HEK293T (cell line): ENCODE measurements at regions not wholly inside any gene's neighbourhood (a gene's known extent, or its start where the extent isn't known, plus 50 kb on each side); places are given as distances from the start of the nearest gene placed in this dataset.

Source experiments
- CTCF ChIA-PET: fragments of 350-600 bp; formaldehyde crosslinking; extraction: SDS; loops from one replicate; lab custom pipeline; 2021; ENCODE audit warnings: antibody characterized with exemption, inconsistent platforms; lab: Yijun Ruan, JAX
- POLR2A ChIA-PET: fragments of 350-600 bp; formaldehyde crosslinking; extraction: SDS; loops from one replicate; lab custom pipeline; 2020; ENCODE audit warnings: antibody characterized with exemption, inconsistent platforms; lab: Yijun Ruan, JAX
- DNase-seq: peaks from one replicate; pipeline ENCODE4 v3.0.0; 2012; ENCODE audit warnings: mixed read lengths; ENCODE audit errors: extremely low spot score
- ARNT ChIP-seq: fragments of 450-650 bp; IDR thresholded peaks from 2 replicates; pipeline ENCODE4 v1.6.1; 2017; ENCODE audit warnings: mild to moderate bottlenecking
- BHLHE40 ChIP-seq: fragments of 450-650 bp; IDR thresholded peaks from 2 replicates; pipeline ENCODE4 v1.6.1; 2016; ENCODE audit warnings: mild to moderate bottlenecking, moderate library complexity, borderline replicate concordance
- CTBP1 ChIP-seq: fragments of 450-650 bp; IDR thresholded peaks from 2 replicates; pipeline ENCODE4 v1.6.1; 2016; ENCODE audit warnings: borderline replicate concordance
- ELF4 ChIP-seq: fragments of 450-650 bp; IDR thresholded peaks from 2 replicates; pipeline ENCODE4 v1.6.1; 2017; ENCODE audit warnings: antibody characterized with exemption
- FOXA1 ChIP-seq: fragments of 450-650 bp; IDR thresholded peaks from 2 replicates; pipeline ENCODE4 v1.6.1; 2016; ENCODE audit warnings: mild to moderate bottlenecking
- FOXK2 ChIP-seq: fragments of 450-650 bp; IDR thresholded peaks from 2 replicates; pipeline ENCODE4 v1.6.1; 2016; ENCODE audit warnings: mild to moderate bottlenecking
- FOXM1 ChIP-seq: fragments of 450-650 bp; IDR thresholded peaks from 2 replicates; pipeline ENCODE4 v1.6.1; 2017; ENCODE audit warnings: mild to moderate bottlenecking, borderline replicate concordance
- HDGF ChIP-seq: fragments of 450-650 bp; IDR thresholded peaks from 2 replicates; pipeline ENCODE4 v1.6.1; 2017; ENCODE audit warnings: antibody characterized with exemption, borderline replicate concordance
- L3MBTL2 ChIP-seq: fragments of 450-650 bp; conservative IDR thresholded peaks from 2 replicates; pipeline ENCODE4 v1.6.1; 2016; ENCODE audit warnings: mild to moderate bottlenecking
- LEF1 ChIP-seq: fragments of 450-650 bp; IDR thresholded peaks from 2 replicates; pipeline ENCODE4 v1.6.1; 2017; ENCODE audit warnings: mild to moderate bottlenecking, borderline replicate concordance
- NFRKB ChIP-seq: fragments of 450-650 bp; IDR thresholded peaks from 2 replicates; pipeline ENCODE4 v1.6.1; 2016; ENCODE audit warnings: mild to moderate bottlenecking, moderate library complexity
- SP1 ChIP-seq: fragments of 450-650 bp; IDR thresholded peaks from 2 replicates; pipeline ENCODE4 v1.6.1; 2017
- SUZ12 ChIP-seq: fragments of 450-650 bp; IDR thresholded peaks from 2 replicates; pipeline ENCODE4 v1.6.1; 2016; ENCODE audit warnings: mild to moderate bottlenecking
- TARDBP ChIP-seq: fragments of 450-650 bp; IDR thresholded peaks from 2 replicates; pipeline ENCODE4 v1.6.1; 2016
- ZNF384 ChIP-seq: fragments of 450-650 bp; IDR thresholded peaks from 2 replicates; pipeline ENCODE4 v1.6.1; 2016
- TF ChIP-seq, protein P1 (sequence below): fragments of 450-650 bp; IDR thresholded peaks from 2 replicates; pipeline ENCODE4 v1.6.1; 2016

DNA sequence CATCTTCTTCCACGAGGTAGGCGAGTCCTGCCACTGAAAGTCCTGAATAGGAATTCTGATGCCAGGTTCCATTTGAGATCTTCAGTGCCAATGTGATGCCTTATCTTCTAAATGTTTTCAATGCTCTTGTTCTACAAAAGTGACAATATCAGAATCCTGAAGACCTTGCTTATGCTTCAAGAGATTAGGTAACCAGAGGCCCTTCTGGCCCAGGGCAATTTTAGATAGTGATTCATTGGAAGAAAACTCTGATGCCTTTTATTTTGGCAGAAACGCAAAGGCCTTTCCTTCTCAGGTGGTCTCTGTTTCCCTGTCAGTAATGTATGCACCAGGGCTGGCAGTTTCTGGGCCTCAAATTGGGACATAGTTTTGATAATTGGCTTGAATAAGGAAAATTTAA is 144.8 kb downstream of the CEP135 start:
- no peak for DNase-seq
- ChIA-PET POLR2A (no interaction called here), CTCF (no interaction called here)
- no peak for TF ChIP-seq BHLHE40
- TF ChIP-seq ZNF384: no peak
- TF ChIP-seq TARDBP: no peak
- TF ChIP-seq, protein P1, sequence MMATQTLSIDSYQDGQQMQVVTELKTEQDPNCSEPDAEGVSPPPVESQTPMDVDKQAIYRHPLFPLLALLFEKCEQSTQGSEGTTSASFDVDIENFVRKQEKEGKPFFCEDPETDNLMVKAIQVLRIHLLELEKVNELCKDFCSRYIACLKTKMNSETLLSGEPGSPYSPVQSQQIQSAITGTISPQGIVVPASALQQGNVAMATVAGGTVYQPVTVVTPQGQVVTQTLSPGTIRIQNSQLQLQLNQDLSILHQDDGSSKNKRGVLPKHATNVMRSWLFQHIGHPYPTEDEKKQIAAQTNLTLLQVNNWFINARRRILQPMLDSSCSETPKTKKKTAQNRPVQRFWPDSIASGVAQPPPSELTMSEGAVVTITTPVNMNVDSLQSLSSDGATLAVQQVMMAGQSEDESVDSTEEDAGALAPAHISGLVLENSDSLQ: no peak
- TF ChIP-seq LEF1: no peak
- TF ChIP-seq FOXK2: no peak
- no peak for TF ChIP-seq NFRKB
- no peak for TF ChIP-seq ELF4
- TF ChIP-seq FOXM1: no peak
- TF ChIP-seq FOXA1: no peak

DNA sequence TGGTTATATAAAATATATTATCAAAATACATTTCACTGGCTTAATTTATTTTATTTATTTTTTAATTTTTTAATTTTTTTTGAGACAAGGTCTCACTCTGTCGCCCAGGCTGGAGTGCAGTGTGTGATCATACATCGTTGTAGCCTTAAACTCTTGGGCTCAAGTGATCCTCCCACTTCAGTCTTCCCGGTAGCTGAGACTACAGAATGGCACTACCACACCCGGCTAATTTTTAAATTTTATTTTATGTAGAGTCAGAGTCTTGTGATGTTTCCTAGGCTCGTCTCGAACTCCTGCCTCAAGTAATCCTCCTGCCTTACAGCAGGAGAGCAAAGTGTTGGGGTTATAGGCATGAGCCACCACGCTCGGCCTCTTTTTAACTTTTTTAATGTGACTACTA is 143.8 kb downstream of the CEP135 start:
- POLR2A ChIA-PET: no interaction called here
- CTCF ChIA-PET: no interaction called here
- TF ChIP-seq SP1 (no peak), FOXM1 (no peak), SUZ12 (no peak), TARDBP (no peak), NFRKB (no peak), FOXA1 (no peak), L3MBTL2 (no peak), HDGF (no peak), ZNF384 (no peak)
- no peak for DNase-seq

DNA sequence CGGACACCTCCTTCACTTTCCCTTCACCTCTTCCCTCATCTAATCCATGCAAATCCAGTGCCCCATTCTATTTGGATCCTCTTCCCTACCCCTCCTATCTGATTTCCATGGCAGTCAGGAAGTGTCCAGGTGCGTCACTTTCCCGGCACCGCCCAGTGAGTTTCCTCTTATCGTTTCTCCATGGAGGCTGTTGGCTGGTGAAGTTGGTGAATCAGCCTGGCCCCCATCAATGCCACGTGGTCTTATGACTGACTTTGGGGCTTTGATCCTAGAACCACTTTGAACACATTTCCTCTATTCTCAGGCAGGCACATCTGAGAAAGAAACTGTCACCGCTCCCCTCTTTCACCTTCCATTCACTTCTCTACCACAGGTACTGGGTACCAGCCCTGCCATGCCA is 137.8 kb downstream of the CEP135 start:
- POLR2A ChIA-PET: no interaction called here
- CTCF ChIA-PET: no interaction called here
- TF ChIP-seq FOXM1 (no peak), ELF4 (no peak), ZNF384 (no peak), TARDBP (no peak), FOXA1 (no peak), NFRKB (no peak), SUZ12 (no peak), CTBP1 (no peak), HDGF (no peak), L3MBTL2 (no peak), SP1 (no peak), BHLHE40 (no peak), FOXK2 (no peak), LEF1 (no peak), ARNT (no peak)
- TF ChIP-seq, protein P1: no peak
- no peak for DNase-seq

DNA sequence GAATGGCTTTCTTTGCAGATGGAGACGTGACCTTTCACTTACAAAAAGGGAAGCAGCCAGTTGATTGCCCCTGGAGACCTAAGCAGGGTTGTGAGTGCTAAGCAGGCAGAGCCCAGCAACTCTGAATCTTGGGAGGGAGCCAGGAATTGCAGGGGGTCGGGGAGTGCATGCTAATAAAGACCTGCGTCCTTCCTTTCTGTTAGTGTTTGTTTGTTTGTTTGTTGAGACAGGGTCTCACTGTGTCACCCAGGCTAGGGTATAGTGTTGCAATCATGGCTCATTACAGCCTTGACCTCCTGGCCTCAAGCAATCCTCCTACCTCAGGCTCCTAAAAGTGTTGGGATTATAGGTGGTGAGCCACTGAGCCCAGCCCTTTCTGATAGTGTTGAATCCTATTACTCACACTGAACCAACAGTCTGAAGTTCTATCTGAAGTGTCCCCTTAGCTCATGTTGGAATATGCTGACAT is 137.4 kb downstream of the CEP135 start:
- no peak for TF ChIP-seq FOXM1
- no peak for TF ChIP-seq SUZ12
- TF ChIP-seq FOXA1: no peak
- TF ChIP-seq CTBP1: no peak
- TF ChIP-seq TARDBP: no peak
- TF ChIP-seq, protein P1: no peak
- no peak for TF ChIP-seq ZNF384
- TF ChIP-seq ARNT: no peak
- TF ChIP-seq L3MBTL2: no peak
- no peak for TF ChIP-seq ELF4
- TF ChIP-seq HDGF: no peak
- no peak for TF ChIP-seq NFRKB
- no peak for TF ChIP-seq LEF1
- no peak for TF ChIP-seq SP1
- no peak for TF ChIP-seq BHLHE40
- no peak for TF ChIP-seq FOXK2
- CTCF ChIA-PET: interaction anchor here (0.7 kb wide), 1 partner anchor 73 kb away, joined by 4 read pairs; no protein-coding TSS in a partner anchor
- DNase-seq: peak; percentile 64

DNA sequence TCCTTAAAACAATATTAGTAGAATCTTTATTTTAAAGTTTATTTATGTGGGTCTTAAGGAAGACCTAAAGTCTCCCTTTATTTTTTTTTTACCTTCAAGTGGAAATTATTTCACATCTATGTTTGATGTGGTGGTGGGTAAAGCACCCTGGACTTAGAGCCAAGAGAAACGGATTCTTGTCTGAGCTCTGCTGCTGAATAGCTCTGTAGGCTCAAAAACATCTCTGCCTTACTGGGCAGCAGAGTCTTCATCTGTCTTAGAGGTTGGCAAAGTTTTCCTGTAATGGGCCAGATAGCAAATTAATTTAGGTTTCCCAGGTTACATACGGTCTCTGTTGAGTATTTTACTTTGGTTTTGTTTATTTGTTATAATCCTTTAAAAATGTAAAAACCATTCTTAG is 136.5 kb downstream of the CEP135 start:
- ChIA-PET POLR2A (interaction anchor here (0.6 to 1.0 kb wide), 2 partner anchors 30 to 893 kb away, joined by 3 read pairs; partner anchors contain the start of gene NOA1), CTCF (interaction anchor here (0.7 to 1.0 kb wide), 2 partner anchors 33 to 74 kb away, joined by 3 to 4 read pairs; no protein-coding TSS in a partner anchor)
- DNase-seq: no peak
- TF ChIP-seq SP1: no peak
- no peak for TF ChIP-seq ARNT
- TF ChIP-seq FOXK2: no peak
- no peak for TF ChIP-seq TARDBP
- TF ChIP-seq FOXM1: no peak
- TF ChIP-seq, protein P1: no peak
- TF ChIP-seq ZNF384: no peak
- TF ChIP-seq BHLHE40: no peak
- TF ChIP-seq FOXA1: no peak
- no peak for TF ChIP-seq HDGF
- TF ChIP-seq NFRKB: no peak
- TF ChIP-seq ELF4: no peak

More for the DNA sequence above, 137.4 kb downstream of the CEP135 start:
- POLR2A ChIA-PET: interaction anchor here (1.0 kb wide), 1 partner anchor 892 kb away, joined by 3 read pairs; the partner anchor contains the start of gene NOA1

DNA sequence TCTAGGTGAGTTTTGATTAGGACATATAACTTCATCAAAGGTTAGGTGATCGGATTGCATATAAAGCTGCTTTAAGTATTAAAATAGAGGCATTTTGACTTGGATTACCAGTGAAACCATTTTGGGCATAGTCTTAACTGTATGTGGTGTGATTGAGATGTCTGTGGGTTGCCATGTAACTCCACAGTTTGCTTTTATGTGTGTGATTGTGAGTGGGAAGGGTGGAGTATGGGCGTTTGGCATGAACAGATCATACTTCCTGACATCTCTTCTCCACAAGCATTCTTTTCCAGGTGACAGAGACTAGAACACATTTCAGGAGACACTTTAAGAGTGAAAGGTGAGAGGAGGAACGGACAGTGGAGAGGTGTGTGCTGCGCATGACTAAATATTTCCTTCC is 136.1 kb downstream of the CEP135 start:
- CTCF ChIA-PET: interaction anchor here (1.0 kb wide), 1 partner anchor 34 kb away, joined by 3 read pairs; no protein-coding TSS in a partner anchor
- no peak for TF ChIP-seq SUZ12
- no peak for TF ChIP-seq ZNF384
- TF ChIP-seq CTBP1: no peak
- no peak for TF ChIP-seq ARNT
- no peak for TF ChIP-seq ELF4
- no peak for TF ChIP-seq FOXK2
- no peak for TF ChIP-seq FOXM1
- TF ChIP-seq LEF1: no peak
- TF ChIP-seq TARDBP: no peak
- no peak for TF ChIP-seq NFRKB
- TF ChIP-seq HDGF: no peak
- TF ChIP-seq BHLHE40: no peak
- no peak for TF ChIP-seq L3MBTL2
- TF ChIP-seq FOXA1: no peak
- POLR2A ChIA-PET: interaction anchor here (0.6 kb wide), 1 partner anchor 30 kb away, joined by 3 read pairs; no protein-coding TSS in a partner anchor

More for the DNA sequence above, 136.1 kb downstream of the CEP135 start:
- no peak for DNase-seq
